Right lobe of liver (tissue), 6 donors: ENCODE measurements at regions not wholly inside any gene's neighbourhood (a gene's known extent, or its start where the extent isn't known, plus 50 kb on each side); places are given as distances from the start of the nearest gene placed in this dataset.
A peak's percentile ranks its signal among the peaks of the same experiment; 100 is the strongest.

ENCODE experiments used
- ATAC-seq, 4 donors: fragments of 200-7000 bp; cut with Tn5 transposase; one replicate each; pipeline ENCODE4 v1.9.1; 2020; ENCODE audit warnings: mild to moderate bottlenecking in 4 of 4, moderate library complexity in 4 of 4
- DNase-seq, 3 donors: peaks; one replicate each; pipeline ENCODE4 v3.0.0-alpha.2; 2020
- H3K27ac ChIP-seq, 3 donors: fragments of 200-600 bp; one replicate each; pipeline ENCODE4 v1.8.0; 2022
- H3K27me3 ChIP-seq, 2 donors: fragments of 200-600 bp; one replicate each; pipeline ENCODE4 v1.8.0; 2022
- H3K36me3 ChIP-seq, 4 donors: fragments of 200-600 bp; sonication (generic) in 1 of 4; one replicate each; pipeline versions ENCODE4 v1.5.1 to v1.8.0; 2017 to 2022; ENCODE audit warnings: control low read depth in 1 of 4
- H3K4me1 ChIP-seq, 4 donors: fragments of 200-600 bp; sonication (generic) in 1 of 4; one replicate each; pipeline versions ENCODE4 v1.5.1 to v1.8.0; 2017 to 2022; ENCODE audit warnings: control low read depth in 1 of 4
- H3K4me3 ChIP-seq, 3 donors: fragments of 200-600 bp; one replicate each; pipeline ENCODE4 v1.8.0; 2022
- H3K9me3 ChIP-seq, 4 donors: fragments of 200-600 bp; sonication (generic) in 1 of 4; one replicate each; pipeline versions ENCODE4 v1.5.1 to v1.8.0; 2017 to 2022; ENCODE audit warnings: control low read depth in 1 of 4
- CTCF ChIP-seq, 4 donors: fragments of 200-600 bp in 3 of 4; fragments of 450-650 bp in 1 of 4; IDR thresholded peaks; one replicate each; pipeline versions ENCODE4 v1.5.1 to v1.8.0; 2016 to 2022; ENCODE audit warnings: antibody characterized with exemption in 4 of 4, mild to moderate bottlenecking in 2 of 4
- POLR2A ChIP-seq: fragments of 450-650 bp; IDR thresholded peaks from one replicate; pipeline ENCODE4 v1.6.1; 2017; ENCODE audit warnings: antibody characterized with exemption, mild to moderate bottlenecking
- WGBS: methylation state at CpG from one replicate; pipeline ENCODE4 v1.1.6; 2018; ENCODE audit warnings: low coverage, low lambda C conversion rate; ENCODE audit not compliant: insufficient coverage; ENCODE audit errors: missing lambda C conversion rate; 5-methylcytosine and 5-hydroxymethylcytosine counted together
- intact Hi-C, 2 donors: fragments of 100-400 bp; cut with DNase I; formaldehyde crosslinking; loops; one replicate each; pipeline versions ENCODE4 v1.11.2 to v1.14.1; 2022
- donor health status: DM: no; HTN: yes; CAD: no.
- donor health status: DM: no; HTN: no; CAD: no.
- donor health status: DM: no; HTN: no; CAD: no.
- donor health status: DM: no; HTN: yes; CAD: no.
- donor health status: DM: no; HTN: yes; CAD: no.

- WGBS: 55% methylated on average over 2 of the region's 2 CpGs
- no peak overlapping the region for H3K27ac ChIP-seq
Observed at GRCh38 chr5:61279725-61280124, 52.3 kb upstream of the ZSWIM6 start.

GRCh38 chr5:61280205-61280604 is 51.9 kb upstream of the ZSWIM6 start:
- intact Hi-C loops: no loop called here
- TF ChIP-seq CTCF (IDR thresholded peaks at IDR 0.05) (no peak), POLR2A (no peak)
- Histone ChIP-seq H3K27ac (no peak overlapping the region), H3K9me3 (no peaks in the 10 kb centered on the region), H3K36me3 (no peaks in the 10 kb centered on the region), H3K4me3 (no peak overlapping the region), H3K4me1 (no peaks in the 10 kb centered on the region), H3K27me3 (no peaks in the 10 kb centered on the region)
- peak in 2 of 4 donors; percentile 7 to 44 for ATAC-seq
- no peak for DNase-seq

More at GRCh38 chr5:61279725-61280124, 52.3 kb upstream of the ZSWIM6 start:
- Histone ChIP-seq H3K36me3 (no peaks in the 10 kb centered on the region), H3K27me3 (no peaks in the 10 kb centered on the region), H3K4me1 (no peaks in the 10 kb centered on the region), H3K4me3 (no peak overlapping the region), H3K9me3 (no peaks in the 10 kb centered on the region)
- DNase-seq: no peak
- intact Hi-C loops: no loop called here
- ATAC-seq: no peak
- TF ChIP-seq POLR2A: no peak
- TF ChIP-seq CTCF (IDR thresholded peaks at IDR 0.05): no peak

GRCh38 chr5:61280761-61281427 is 51.2 kb upstream of the ZSWIM6 start:
- no peaks in the 10 kb centered on the region for H3K9me3 ChIP-seq
- no peaks in the 10 kb centered on the region for H3K27me3 ChIP-seq
- WGBS: 29% methylated on average over 2 of the region's 2 CpGs
- DNase-seq (no peak), ATAC-seq (peak in 3 of 4 donors; percentile 8 to 13 (median 11))
- TF ChIP-seq CTCF (IDR thresholded peaks at IDR 0.05): no peak
- no peak for TF ChIP-seq POLR2A
- intact Hi-C loops: no loop called here
- no peaks in the 10 kb centered on the region for H3K4me1 ChIP-seq
- H3K4me3 ChIP-seq: no peak overlapping the region
- no peaks in the 10 kb centered on the region for H3K36me3 ChIP-seq
- no peak overlapping the region for H3K27ac ChIP-seq

GRCh38 chr5:61281686-61282085 is 50.4 kb upstream of the ZSWIM6 start:
- intact Hi-C loops: no loop called here
- ATAC-seq: no peak
- no peak for DNase-seq
- Histone ChIP-seq H3K9me3 (no peaks in the 10 kb centered on the region), H3K4me1 (no peaks in the 10 kb centered on the region), H3K27ac (no peak overlapping the region), H3K4me3 (no peak overlapping the region), H3K27me3 (no peaks in the 10 kb centered on the region), H3K36me3 (no peaks in the 10 kb centered on the region)
- no peak for TF ChIP-seq CTCF (IDR thresholded peaks at IDR 0.05)
- no peak for TF ChIP-seq POLR2A
- WGBS: 89% methylated on average over 1 of the region's 1 CpG
